ENCODE measurements at regions not wholly inside any gene's neighbourhood (a gene's known extent, or its start where the extent isn't known, plus 50 kb on each side); places are given as distances from the start of the nearest gene placed in this dataset.

GRCh38 chr11:25890626-25891260 is 441.2 kb upstream of the ANO3 start:
- DNase-seq (ENCODE audit: low read depth): no peak
- TF ChIP-seq CTCF (conservative IDR thresholded peaks at IDR 0.05; ENCODE audit: low read depth, low read length): no peak

GRCh38 chr11:25891960-25892359 is 440.0 kb upstream of the ANO3 start:
- TF ChIP-seq CTCF (conservative IDR thresholded peaks at IDR 0.05; ENCODE audit: low read depth, low read length): no peak
- H3K4me3 ChIP-seq (ENCODE audit: low read length): no peak overlapping the region
- no peak for DNase-seq (ENCODE audit: low read depth)

More at GRCh38 chr11:25890626-25891260, 441.2 kb upstream of the ANO3 start:
- no peak overlapping the region for H3K4me3 ChIP-seq (ENCODE audit: low read length)

- TF ChIP-seq CTCF (conservative IDR thresholded peaks at IDR 0.05; ENCODE audit: low read depth, low read length): no peak
- DNase-seq (ENCODE audit: low read depth): no peak
- no peak overlapping the region for H3K4me3 ChIP-seq (ENCODE audit: low read length)
Measured at GRCh38 chr11:25899617-25900160, 432.2 kb upstream of the ANO3 start.

- no peak for TF ChIP-seq CTCF (conservative IDR thresholded peaks at IDR 0.05; ENCODE audit: low read depth, low read length)
- no peak for DNase-seq (ENCODE audit: low read depth)
- no peak overlapping the region for H3K4me3 ChIP-seq (ENCODE audit: low read length)
Measured at GRCh38 chr11:25900814-25901213, 431.1 kb upstream of the ANO3 start.

GRCh38 chr11:25901415-25901814 is 430.5 kb upstream of the ANO3 start:
- H3K4me3 ChIP-seq (ENCODE audit: low read length): no peak overlapping the region
- DNase-seq (ENCODE audit: low read depth): no peak
- TF ChIP-seq CTCF (conservative IDR thresholded peaks at IDR 0.05; ENCODE audit: low read depth, low read length): no peak

GRCh38 chr11:25902476-25902875 is 429.5 kb upstream of the ANO3 start:
- no peak for DNase-seq (ENCODE audit: low read depth)
- no peak overlapping the region for H3K4me3 ChIP-seq (ENCODE audit: low read length)
- TF ChIP-seq CTCF (conservative IDR thresholded peaks at IDR 0.05; ENCODE audit: low read depth, low read length): no peak

GRCh38 chr11:25908726-25909125 is 423.2 kb upstream of the ANO3 start:
- TF ChIP-seq CTCF (conservative IDR thresholded peaks at IDR 0.05; ENCODE audit: low read depth, low read length): no peak
- no peak for DNase-seq (ENCODE audit: low read depth)

More at GRCh38 chr11:25908726-25909125, 423.2 kb upstream of the ANO3 start:
- H3K4me3 ChIP-seq (ENCODE audit: low read length): no peak overlapping the region

Data from retinal pigment epithelial cell (primary cell).